MM.1S (cell line): ENCODE measurements at regions not wholly inside any gene's neighbourhood (a gene's known extent, or its start where the extent isn't known, plus 50 kb on each side); places are given as distances from the start of the nearest gene placed in this dataset.

Experiments
- CTCF ChIP-seq: fragments of 300-600 bp; sonication (generic); IDR thresholded peaks from 2 replicates; pipeline ENCODE4 v1.5.1; 2016; ENCODE audit warnings: antibody characterized with exemption, low read length, mixed read lengths
- EZH2 ChIP-seq: fragments of 300-600 bp; sonication (generic); optimal IDR thresholded peaks from 2 replicates; pipeline ENCODE3; 2017; ENCODE audit warnings: low read depth, mild to moderate bottlenecking, antibody characterized with exemption, low read length, mixed read lengths
- EZH2phosphoT487 ChIP-seq: fragments of 300-600 bp; sonication (generic); IDR thresholded peaks from 2 replicates; pipeline ENCODE4 v1.6.1; 2018; ENCODE audit warnings: antibody characterized with exemption, low read length

GRCh38 chr1:82845866-82846265, 1045.1 kb downstream of the ADGRL2 start:
- TF ChIP-seq EZH2phosphoT487 (no peak), CTCF (no peak), EZH2 (no peak)
